HCT116 (cell line): ENCODE measurements at regions not wholly inside any gene's neighbourhood (a gene's known extent, or its start where the extent isn't known, plus 50 kb on each side); places are given as distances from the start of the nearest gene placed in this dataset.

Experiments
- ATAC-seq: fragments of 200-7000 bp; cut with Tn5 transposase; 2 replicates; pipeline ENCODE4 v1.9.1; 2020; ENCODE audit warnings: mild to moderate bottlenecking, moderate library complexity
- BruUV-seq: library from RNA; stranded (reverse); fragments of 400-500 nt; replicated peaks from 2 replicates; lab custom pipeline; 2021; lab: Mats Ljungman, UMichigan
- CTCF ChIA-PET: fragments of 300-600 bp; sonication (Branson Sonifier 250); formaldehyde crosslinking; loops from one replicate; lab custom pipeline; 2021; ENCODE audit warnings: antibody characterized with exemption; lab: Charles Lee
- POLR2A ChIA-PET: fragments of 300-600, 350-600 bp; sonication (Branson Sonifier 250); formaldehyde crosslinking; loops from one replicate; lab custom pipeline; 2021; ENCODE audit warnings: antibody characterized with exemption; lab: Charles Lee
- RAD21 ChIA-PET, 2 experiments: fragments of 300-600 bp; sonication (Branson Sonifier 250); formaldehyde crosslinking; loops; one replicate each; lab custom pipeline; 2023; ENCODE audit warnings: low total read pairs in 2 of 2; ENCODE audit not compliant: uncharacterized antibody in 2 of 2, unreplicated experiment in 2 of 2, low non-redundant PET in 1 of 2; lab: Charles Lee
- DNase-seq: peaks from one replicate; pipeline ENCODE4 v3.0.0-alpha.2; 2010; ENCODE audit warnings: low read depth, low spot score
- H2AFZ ChIP-seq: fragments of 200-600 bp; shearing (Covaris generic), sonication (generic); 2 replicates; pipeline ENCODE4 v1.6.1; 2017; ENCODE audit warnings: low read depth, mixed run types, mixed read lengths, antibody characterized with exemption, low read length; ENCODE audit not compliant: poor library complexity, severe bottlenecking
- H3K27ac ChIP-seq: 2 replicates; pipeline ENCODE4 v1.5.1; 2012; ENCODE audit warnings: low read depth, low read length
- H3K27me3 ChIP-seq: fragments of 200-600 bp; sonication (generic); 2 replicates; pipeline ENCODE4 v1.6.1; 2016; ENCODE audit warnings: mixed run types, low read length, mixed read lengths; ENCODE audit not compliant: insufficient read depth
- H3K36me3 ChIP-seq, 2 experiments: fragments of 200-500 bp in 1 of 2; fragments of 200-600 bp in 1 of 2; sonication (Bioruptor generic) in 1 of 2; sonication (generic) in 1 of 2; 2 replicates each; pipeline versions ENCODE4 v1.5.1 to v1.6.1; 2014 to 2016; ENCODE audit warnings: low read length in 2 of 2, inconsistent platforms in 1 of 2, mixed read lengths in 1 of 2, mixed run types in 1 of 2; ENCODE audit not compliant: insufficient read depth in 2 of 2, control insufficient read depth in 1 of 2
- H3K4me1 ChIP-seq, 2 experiments: fragments of 200-600 bp in 1 of 2; sonication (generic) in 1 of 2; 2 replicates each; pipeline versions ENCODE4 v1.5.1 to v1.6.1; 2012 to 2017; ENCODE audit warnings: low read length in 2 of 2, inconsistent platforms in 1 of 2, mild to moderate bottlenecking in 1 of 2, mixed read lengths in 1 of 2, mixed run types in 1 of 2, moderate library complexity in 1 of 2; ENCODE audit not compliant: insufficient read depth in 2 of 2, control insufficient read depth in 1 of 2
- H3K4me2 ChIP-seq: fragments of 200-600 bp; sonication (generic); 2 replicates; pipeline ENCODE4 v1.6.1; 2017; ENCODE audit warnings: mixed run types, low read length, mixed read lengths
- H3K4me3 ChIP-seq, 2 experiments: fragments of 200-600 bp in 1 of 2; sonication (generic) in 1 of 2; replicated peaks in 1 of 2; 2 replicates each; pipeline ENCODE4 v1.5.1; 2011 to 2016; ENCODE audit warnings: low read length in 2 of 2, control low read depth in 1 of 2, low read depth in 1 of 2, mild to moderate bottlenecking in 1 of 2, mixed read lengths in 1 of 2, mixed run types in 1 of 2
- H3K79me2 ChIP-seq: fragments of 200-600 bp; sonication (generic); 2 replicates; pipeline ENCODE4 v1.6.1; 2017; ENCODE audit warnings: mild to moderate bottlenecking, mixed run types, low read length, moderate library complexity, mixed read lengths; ENCODE audit not compliant: insufficient read depth
- H3K9ac ChIP-seq: fragments of 200-600 bp; sonication (generic); 2 replicates; pipeline ENCODE4 v1.6.1; 2016; ENCODE audit warnings: low read length, mixed read lengths
- H3K9me2 ChIP-seq: fragments of 200-600 bp; sonication (generic), shearing (Covaris generic); 2 replicates; pipeline ENCODE4 v1.6.1; 2017; ENCODE audit warnings: mixed run types, mild to moderate bottlenecking, moderate library complexity; ENCODE audit not compliant: insufficient read depth
- H3K9me3 ChIP-seq, 2 experiments: fragments of 200-500 bp in 1 of 2; fragments of 200-600 bp in 1 of 2; sonication (Bioruptor generic) in 1 of 2; sonication (generic) in 1 of 2; 2 replicates each; pipeline ENCODE4 v1.6.1; 2014 to 2017; ENCODE audit warnings: low read length in 2 of 2, mixed read lengths in 2 of 2, inconsistent platforms in 1 of 2, low read depth in 1 of 2, mild to moderate bottlenecking in 1 of 2, mixed run types in 1 of 2, moderate library complexity in 1 of 2; ENCODE audit not compliant: control insufficient read depth in 1 of 2, insufficient read depth in 1 of 2
- H4K20me1 ChIP-seq: fragments of 200-600 bp; sonication (generic), shearing (Covaris generic); 2 replicates; pipeline ENCODE4 v1.6.1; 2017; ENCODE audit warnings: mixed run types, mild to moderate bottlenecking, moderate library complexity; ENCODE audit not compliant: insufficient read depth
- ELF1 ChIP-seq: IDR thresholded peaks from 2 replicates; pipeline ENCODE4 v1.6.1; 2012; ENCODE audit warnings: low read depth, borderline replicate concordance
- REST ChIP-seq: IDR thresholded peaks from 2 replicates; pipeline ENCODE4 v1.6.1; 2012; ENCODE audit warnings: low read depth
- SP1 ChIP-seq: IDR thresholded peaks from 2 replicates; pipeline ENCODE4 v1.6.1; 2012; ENCODE audit warnings: low read depth
- ZFX ChIP-seq: fragments of 450-650 bp; IDR thresholded peaks from 2 replicates; pipeline ENCODE4 v1.6.1; 2017
- intact Hi-C: fragments of 100-400 bp; cut with micrococcal nuclease; formaldehyde crosslinking; loops from 2 replicates; pipeline ENCODE4 v1.10.0; 2022

DNA sequence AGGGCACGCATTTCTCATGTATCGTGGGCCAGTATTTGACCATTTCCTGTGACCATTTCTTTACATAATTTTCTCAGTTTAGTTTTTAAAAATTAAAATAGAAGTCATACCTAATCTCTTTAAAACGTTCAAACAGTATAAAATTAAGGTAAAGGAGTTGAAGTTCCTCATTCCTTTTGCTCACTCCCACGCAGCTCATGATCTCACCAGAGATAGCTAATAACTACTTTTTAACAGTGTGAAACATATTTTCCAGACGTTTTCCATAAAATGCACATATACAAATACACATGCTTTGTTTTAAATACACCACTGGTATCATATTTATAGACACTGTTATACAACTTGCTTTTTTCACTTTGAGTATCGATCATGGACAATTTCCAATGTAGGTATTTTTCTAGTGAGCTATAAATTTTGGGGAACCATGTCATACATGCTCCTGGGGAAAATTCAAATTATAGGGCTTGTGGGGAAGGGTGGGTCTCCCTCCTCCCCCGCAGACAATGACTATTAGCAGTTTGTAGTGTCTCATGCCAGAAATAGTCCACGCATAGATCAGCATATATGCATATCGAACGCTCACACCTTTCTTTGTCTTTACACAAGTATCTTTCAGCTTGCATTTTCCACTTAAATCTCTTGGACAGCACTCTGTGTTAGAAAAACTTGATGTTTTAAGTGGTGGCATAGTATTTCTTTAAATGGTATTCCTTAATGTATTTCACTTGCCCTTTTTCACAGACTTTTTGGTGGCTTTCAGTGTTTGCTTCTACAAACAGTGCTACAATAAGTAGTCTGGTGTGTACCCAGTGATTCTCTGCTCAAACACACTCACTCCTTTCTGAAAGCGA is 145.5 kb upstream of the ZNF217 start:
- Histone ChIP-seq H3K4me3 (no peak overlapping the region), H3K79me2 (no peaks in the 10 kb centered on the region), H4K20me1 (no peaks in the 10 kb centered on the region), H2AFZ (peak overlapping the region; percentile 56), H3K9ac (0 out of 2 replicates have a peak overlapping the region, but pooled peaks have one; percentile 2), H3K27me3 (no peaks in the 10 kb centered on the region), H3K4me1 (peaks cover 5 to 33% of the 10 kb centered on the region in 2 experiments; a peak in 2 of 4 replicates), H3K27ac (no peak overlapping the region), H3K4me2 (peak overlapping the region; percentile 33), H3K36me3 (no peaks in the 10 kb centered on the region), H3K9me2 (no peaks in the 10 kb centered on the region), H3K9me3 (no peaks in the 10 kb centered on the region)
- ChIA-PET CTCF (no interaction called here), RAD21 (no interaction called here), POLR2A (no interaction called here)
- no TSS peak for BruUV-seq
- DNase-seq: no peak
- no peak for TF ChIP-seq ELF1
- no peak for TF ChIP-seq SP1
- no peak for TF ChIP-seq ZFX
- no peak for TF ChIP-seq REST
- no peak for ATAC-seq
- intact Hi-C loops: loop anchor here (5.0 kb wide), 1 partner anchor 97 kb away; no protein-coding TSS in a partner anchor
